Activated CD4-positive, alpha-beta T cell treated with anti-CD3 and anti-CD28 coated beads for 48 hours (primary cell): ENCODE measurements at regions not wholly inside any gene's neighbourhood (a gene's known extent, or its start where the extent isn't known, plus 50 kb on each side); places are given as distances from the start of the nearest gene placed in this dataset.

Source experiments
- DNase-seq: peaks from one replicate; pipeline ENCODE4 v3.0.0-alpha.2; 2020

- no peak for DNase-seq
Observed at GRCh38 chr3:106642161-106642560, 735.1 kb upstream of the CCDC54 start.

GRCh38 chr3:106643684-106644161 lies 733.5 kb upstream of the CCDC54 start:
- DNase-seq, result no peak

GRCh38 chr3:106673926-106674569 lies 703.2 kb upstream of the CCDC54 start:
- DNase-seq, result no peak

- DNase-seq, result no peak
Observed at GRCh38 chr3:106675451-106675850, 701.8 kb upstream of the CCDC54 start.

- DNase-seq, result no peak
Observed at GRCh38 chr3:106678657-106679390, 698.4 kb upstream of the CCDC54 start.

- DNase-seq, result no peak
Observed at GRCh38 chr3:106683953-106684620, 693.2 kb upstream of the CCDC54 start.

- no peak for DNase-seq
Observed at GRCh38 chr3:106685745-106686144, 691.5 kb upstream of the CCDC54 start.

- no peak for DNase-seq
Observed at GRCh38 chr3:106687905-106688304, 689.3 kb upstream of the CCDC54 start.

- DNase-seq, result no peak
Observed at GRCh38 chr3:106688464-106688863, 688.8 kb upstream of the CCDC54 start.

- no peak for DNase-seq
Observed at GRCh38 chr3:106691476-106691875, 685.8 kb upstream of the CCDC54 start.

- no peak for DNase-seq
Observed at GRCh38 chr3:106692624-106693023, 684.6 kb upstream of the CCDC54 start.

- DNase-seq, result no peak
Observed at GRCh38 chr3:106699122-106699521, 678.1 kb upstream of the CCDC54 start.

GRCh38 chr3:106700981-106701380 lies 676.3 kb upstream of the CCDC54 start:
- DNase-seq, result no peak

- DNase-seq, result no peak
Observed at GRCh38 chr3:106703524-106703923, 673.7 kb upstream of the CCDC54 start.

- DNase-seq, result no peak
Observed at GRCh38 chr3:106707347-106707746, 669.9 kb upstream of the CCDC54 start.

GRCh38 chr3:106710596-106710995 lies 666.6 kb upstream of the CCDC54 start:
- no peak for DNase-seq

- DNase-seq, result no peak
Observed at GRCh38 chr3:106711650-106712049, 665.6 kb upstream of the CCDC54 start.

- no peak for DNase-seq
Observed at GRCh38 chr3:106714400-106714799, 662.8 kb upstream of the CCDC54 start.

GRCh38 chr3:106715286-106715685 lies 662.0 kb upstream of the CCDC54 start:
- DNase-seq, result no peak

GRCh38 chr3:106717178-106717780 lies 660.0 kb upstream of the CCDC54 start:
- DNase-seq, result no peak

- DNase-seq, result no peak
Observed at GRCh38 chr3:106719077-106719476, 658.2 kb upstream of the CCDC54 start.

- DNase-seq, result no peak
Observed at GRCh38 chr3:106719583-106719982, 657.7 kb upstream of the CCDC54 start.

- no peak for DNase-seq
Observed at GRCh38 chr3:106720510-106720909, 656.7 kb upstream of the CCDC54 start.

GRCh38 chr3:106725566-106725965 lies 651.7 kb upstream of the CCDC54 start:
- DNase-seq, result no peak
